Panc1 (cell line): ENCODE measurements at regions not wholly inside any gene's neighbourhood (a gene's known extent, or its start where the extent isn't known, plus 50 kb on each side); places are given as distances from the start of the nearest gene placed in this dataset.

Experiments
- ATAC-seq: fragments of 200-7000 bp; cut with Tn5 transposase; 2 replicates; pipeline ENCODE4 v1.9.1; 2020; ENCODE audit warnings: mild to moderate bottlenecking, moderate library complexity
- BruUV-seq: library from RNA; stranded (reverse); fragments of 400-500 nt; replicated peaks from 2 replicates; lab custom pipeline; 2021; lab: Mats Ljungman, UMichigan
- CTCF ChIA-PET: fragments of 300-600 bp; sonication (Branson Sonifier 250); formaldehyde crosslinking; loops from one replicate; lab custom pipeline; 2022; ENCODE audit warnings: antibody characterized with exemption; lab: Charles Lee
- POLR2A ChIA-PET: fragments of 300-600 bp; sonication (Branson Sonifier 250); formaldehyde crosslinking; loops from one replicate; lab custom pipeline; 2022; ENCODE audit warnings: antibody characterized with exemption; lab: Charles Lee
- DNase-seq: peaks from one replicate; pipeline ENCODE4 v3.0.0-alpha.2; 2010; ENCODE audit warnings: low read depth, low spot score
- H3K27ac ChIP-seq: 2 replicates; pipeline ENCODE4 v1.5.1; 2011; ENCODE audit warnings: mild to moderate bottlenecking, low read length, inconsistent platforms
- H3K27me3 ChIP-seq: fragments of 200-500 bp; sonication (Bioruptor generic); 2 replicates; pipeline ENCODE4 v1.6.0; 2014; ENCODE audit warnings: low read length, inconsistent platforms; ENCODE audit not compliant: control insufficient read depth, insufficient read depth
- H3K36me3 ChIP-seq: fragments of 200-500 bp; sonication (Bioruptor generic); 2 replicates; pipeline ENCODE4 v1.5.1; 2014; ENCODE audit warnings: inconsistent platforms, mild to moderate bottlenecking, low read length, moderate library complexity; ENCODE audit not compliant: control insufficient read depth, insufficient read depth
- H3K4me1 ChIP-seq: 2 replicates; pipeline ENCODE4 v1.5.1; 2011; ENCODE audit warnings: inconsistent platforms, mild to moderate bottlenecking, low read length, moderate library complexity; ENCODE audit not compliant: control insufficient read depth, insufficient read depth
- H3K4me3 ChIP-seq, 2 experiments: 2 replicates each; pipeline ENCODE4 v1.5.1; 2011 to 2012; ENCODE audit warnings: low read depth in 2 of 2, low read length in 2 of 2, mild to moderate bottlenecking in 2 of 2, inconsistent platforms in 1 of 2, moderate library complexity in 1 of 2
- H3K9me3 ChIP-seq: fragments of 200-500 bp; sonication (Bioruptor generic); 2 replicates; pipeline ENCODE4 v1.5.1; 2014; ENCODE audit warnings: low read depth, mild to moderate bottlenecking, inconsistent platforms, low read length, moderate library complexity; ENCODE audit not compliant: control insufficient read depth, insufficient read depth
- POLR2AphosphoS5 ChIP-seq: IDR thresholded peaks from 2 replicates; pipeline ENCODE4 v1.6.1; 2012; ENCODE audit warnings: mild to moderate bottlenecking, low read depth, low read length, moderate library complexity
- SIN3A ChIP-seq: IDR thresholded peaks from 2 replicates; pipeline ENCODE4 v1.6.1; 2012; ENCODE audit warnings: low read depth, mild to moderate bottlenecking, low read length, moderate library complexity, borderline replicate concordance; ENCODE audit not compliant: insufficient read depth
- TCF7L2 ChIP-seq: IDR thresholded peaks from 2 replicates; pipeline ENCODE4 v1.6.1; 2011; ENCODE audit warnings: mild to moderate bottlenecking, low read depth, low read length, inconsistent platforms
- in situ Hi-C: cut with HindIII; loops from 2 replicates; pipeline ENCODE4 v1.10.0; 2016; ENCODE audit warnings: low sequenced_read_pairs, low pct_unique_long_range_greater_than_20kb
- intact Hi-C: fragments of 100-400 bp; cut with micrococcal nuclease; formaldehyde crosslinking; loops from one replicate; pipeline ENCODE4 v1.10.0; 2022; ENCODE audit not compliant: unreplicated experiment
- TF ChIP-seq, protein P1 (sequence below): fragments of 450-650 bp; IDR thresholded peaks from 2 replicates; pipeline ENCODE4 v1.5.1; 2017; ENCODE audit warnings: mild to moderate bottlenecking
- TF ChIP-seq, protein P2 (sequence below), 2 experiments: IDR thresholded peaks; 2 replicates each; pipeline ENCODE4 v1.6.1; 2011 to 2012; ENCODE audit warnings: low read depth in 2 of 2, control low read depth in 1 of 2, low read length in 1 of 2, mild to moderate bottlenecking in 1 of 2, moderate library complexity in 1 of 2; ENCODE audit not compliant: insufficient read depth in 1 of 2

DNA sequence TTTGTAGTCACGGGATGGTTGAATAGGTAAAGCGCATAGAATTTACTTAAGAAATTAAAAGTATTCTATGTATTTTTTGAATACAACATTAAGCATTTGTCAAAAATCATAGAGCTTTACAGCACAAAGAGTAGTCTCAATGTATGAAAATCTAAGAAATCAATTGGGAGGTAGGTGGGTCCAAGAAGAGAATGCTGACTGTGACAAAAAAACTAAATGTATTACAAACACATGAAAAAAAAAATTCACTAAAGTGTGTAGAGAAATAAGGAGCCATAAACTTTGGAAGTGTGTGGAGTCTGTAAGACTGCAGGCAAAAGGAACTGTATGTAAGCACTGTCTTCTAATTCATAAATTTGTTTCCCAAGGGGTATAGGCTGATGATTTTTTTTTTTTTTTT lies 558.3 kb downstream of the JRKL start:
- Histone ChIP-seq H3K36me3 (no peaks in the 10 kb centered on the region), H3K27me3 (no peaks in the 10 kb centered on the region), H3K27ac (no peak overlapping the region), H3K4me1 (no peaks in the 10 kb centered on the region), H3K9me3 (no peaks in the 10 kb centered on the region), H3K4me3 (no peak overlapping the region)
- ATAC-seq (no peak), DNase-seq (no peak)
- no peak for TF ChIP-seq TCF7L2
- no peak for TF ChIP-seq POLR2AphosphoS5
- TF ChIP-seq SIN3A = no peak
- TF ChIP-seq, protein P1, sequence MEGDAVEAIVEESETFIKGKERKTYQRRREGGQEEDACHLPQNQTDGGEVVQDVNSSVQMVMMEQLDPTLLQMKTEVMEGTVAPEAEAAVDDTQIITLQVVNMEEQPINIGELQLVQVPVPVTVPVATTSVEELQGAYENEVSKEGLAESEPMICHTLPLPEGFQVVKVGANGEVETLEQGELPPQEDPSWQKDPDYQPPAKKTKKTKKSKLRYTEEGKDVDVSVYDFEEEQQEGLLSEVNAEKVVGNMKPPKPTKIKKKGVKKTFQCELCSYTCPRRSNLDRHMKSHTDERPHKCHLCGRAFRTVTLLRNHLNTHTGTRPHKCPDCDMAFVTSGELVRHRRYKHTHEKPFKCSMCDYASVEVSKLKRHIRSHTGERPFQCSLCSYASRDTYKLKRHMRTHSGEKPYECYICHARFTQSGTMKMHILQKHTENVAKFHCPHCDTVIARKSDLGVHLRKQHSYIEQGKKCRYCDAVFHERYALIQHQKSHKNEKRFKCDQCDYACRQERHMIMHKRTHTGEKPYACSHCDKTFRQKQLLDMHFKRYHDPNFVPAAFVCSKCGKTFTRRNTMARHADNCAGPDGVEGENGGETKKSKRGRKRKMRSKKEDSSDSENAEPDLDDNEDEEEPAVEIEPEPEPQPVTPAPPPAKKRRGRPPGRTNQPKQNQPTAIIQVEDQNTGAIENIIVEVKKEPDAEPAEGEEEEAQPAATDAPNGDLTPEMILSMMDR = no peak
- TF ChIP-seq, protein P2, sequence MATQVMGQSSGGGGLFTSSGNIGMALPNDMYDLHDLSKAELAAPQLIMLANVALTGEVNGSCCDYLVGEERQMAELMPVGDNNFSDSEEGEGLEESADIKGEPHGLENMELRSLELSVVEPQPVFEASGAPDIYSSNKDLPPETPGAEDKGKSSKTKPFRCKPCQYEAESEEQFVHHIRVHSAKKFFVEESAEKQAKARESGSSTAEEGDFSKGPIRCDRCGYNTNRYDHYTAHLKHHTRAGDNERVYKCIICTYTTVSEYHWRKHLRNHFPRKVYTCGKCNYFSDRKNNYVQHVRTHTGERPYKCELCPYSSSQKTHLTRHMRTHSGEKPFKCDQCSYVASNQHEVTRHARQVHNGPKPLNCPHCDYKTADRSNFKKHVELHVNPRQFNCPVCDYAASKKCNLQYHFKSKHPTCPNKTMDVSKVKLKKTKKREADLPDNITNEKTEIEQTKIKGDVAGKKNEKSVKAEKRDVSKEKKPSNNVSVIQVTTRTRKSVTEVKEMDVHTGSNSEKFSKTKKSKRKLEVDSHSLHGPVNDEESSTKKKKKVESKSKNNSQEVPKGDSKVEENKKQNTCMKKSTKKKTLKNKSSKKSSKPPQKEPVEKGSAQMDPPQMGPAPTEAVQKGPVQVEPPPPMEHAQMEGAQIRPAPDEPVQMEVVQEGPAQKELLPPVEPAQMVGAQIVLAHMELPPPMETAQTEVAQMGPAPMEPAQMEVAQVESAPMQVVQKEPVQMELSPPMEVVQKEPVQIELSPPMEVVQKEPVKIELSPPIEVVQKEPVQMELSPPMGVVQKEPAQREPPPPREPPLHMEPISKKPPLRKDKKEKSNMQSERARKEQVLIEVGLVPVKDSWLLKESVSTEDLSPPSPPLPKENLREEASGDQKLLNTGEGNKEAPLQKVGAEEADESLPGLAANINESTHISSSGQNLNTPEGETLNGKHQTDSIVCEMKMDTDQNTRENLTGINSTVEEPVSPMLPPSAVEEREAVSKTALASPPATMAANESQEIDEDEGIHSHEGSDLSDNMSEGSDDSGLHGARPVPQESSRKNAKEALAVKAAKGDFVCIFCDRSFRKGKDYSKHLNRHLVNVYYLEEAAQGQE (IDR thresholded peaks at IDR 0.05; ENCODE audit: insufficient read depth in 1 of 2, low read depth in 2 of 2, low read length in 1 of 2) = no peak
- intact Hi-C loops (no loop called here), in situ Hi-C loops (no loop called here)
- ChIA-PET POLR2A (no interaction called here), CTCF (no interaction called here)
- no TSS peak for BruUV-seq

DNA sequence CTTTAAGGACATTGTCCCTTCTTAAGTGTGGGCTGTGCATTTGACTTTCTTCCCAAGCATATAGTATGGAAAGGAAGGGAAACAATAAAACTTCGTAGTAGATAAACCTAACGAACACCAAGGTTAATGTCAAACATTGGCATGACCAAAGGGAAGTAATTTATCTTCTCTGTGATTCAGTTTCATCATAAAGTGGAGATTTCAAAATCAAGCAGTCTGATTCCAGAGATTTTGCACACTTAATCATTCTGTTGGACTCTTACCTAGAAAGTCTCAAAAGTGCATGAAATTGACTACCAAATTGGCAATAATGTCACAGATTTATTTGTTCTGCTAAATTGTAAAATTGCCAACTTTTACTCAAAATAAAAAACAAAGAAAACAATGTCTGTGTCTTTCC lies 559.7 kb downstream of the JRKL start:
- no TSS peak for BruUV-seq
- Histone ChIP-seq H3K9me3 (no peaks in the 10 kb centered on the region), H3K27me3 (no peaks in the 10 kb centered on the region), H3K27ac (no peak overlapping the region), H3K4me3 (no peak overlapping the region), H3K4me1 (no peaks in the 10 kb centered on the region), H3K36me3 (no peaks in the 10 kb centered on the region)
- CTCF ChIA-PET = no interaction called here
- POLR2A ChIA-PET = no interaction called here
- ATAC-seq = no peak
- in situ Hi-C loops (no loop called here), intact Hi-C loops (no loop called here)
- TF ChIP-seq, protein P1 = no peak
- TF ChIP-seq, protein P2 (IDR thresholded peaks at IDR 0.05; ENCODE audit: insufficient read depth in 1 of 2, low read depth in 2 of 2, low read length in 1 of 2) = no peak
- TF ChIP-seq POLR2AphosphoS5 = no peak
- no peak for TF ChIP-seq TCF7L2
- no peak for TF ChIP-seq SIN3A
- DNase-seq = no peak
